ENCODE measurements at regions not wholly inside any gene's neighbourhood (a gene's known extent, or its start where the extent isn't known, plus 50 kb on each side); places are given as distances from the start of the nearest gene placed in this dataset.
A peak's percentile ranks its signal among the peaks of the same experiment; 100 is the strongest.

DNA sequence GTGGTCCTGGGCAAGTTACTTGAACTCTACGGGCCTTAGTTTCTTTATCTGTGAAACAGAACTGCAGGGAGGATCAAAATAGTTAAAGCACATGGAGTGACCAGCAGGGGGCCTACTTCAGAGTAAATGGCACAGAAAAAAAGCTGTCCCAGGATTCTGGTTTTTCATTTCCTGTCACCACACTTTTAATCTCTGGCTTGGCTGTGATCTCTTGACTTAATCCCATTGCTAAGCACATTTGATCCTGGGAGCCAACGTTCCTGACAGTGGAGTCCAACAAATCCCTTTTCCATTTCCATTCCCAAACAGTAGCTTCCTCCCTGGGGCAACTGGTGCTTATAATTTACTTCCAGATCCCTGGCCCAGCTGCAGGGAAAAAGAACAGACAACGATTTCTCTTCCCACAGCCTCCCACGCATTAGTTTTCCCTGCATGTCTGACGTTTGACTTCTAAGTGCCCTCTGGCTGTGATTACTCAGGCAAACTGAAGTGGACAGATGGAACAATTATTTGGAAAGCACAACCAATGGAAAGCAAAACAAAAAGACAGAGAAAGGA, 136.5 kb upstream of the STK32A start:
- H3K9me3 ChIP-seq (ENCODE audit: control insufficient read depth, low read depth, low read length): no peaks in the 10 kb centered on the region
- no peak overlapping the region for H3K27ac ChIP-seq (ENCODE audit: control insufficient read depth, insufficient read depth, low read length)
- H3K36me3 ChIP-seq (ENCODE audit: control insufficient read depth in 2 of 2, extremely low read depth in 1 of 2, insufficient read depth in 2 of 2, low read length in 2 of 2): no peaks in the 10 kb centered on the region
- no peak for TF ChIP-seq EZH2 (IDR thresholded peaks at IDR 0.05; ENCODE audit: low read length)
- TF ChIP-seq, protein P1, sequence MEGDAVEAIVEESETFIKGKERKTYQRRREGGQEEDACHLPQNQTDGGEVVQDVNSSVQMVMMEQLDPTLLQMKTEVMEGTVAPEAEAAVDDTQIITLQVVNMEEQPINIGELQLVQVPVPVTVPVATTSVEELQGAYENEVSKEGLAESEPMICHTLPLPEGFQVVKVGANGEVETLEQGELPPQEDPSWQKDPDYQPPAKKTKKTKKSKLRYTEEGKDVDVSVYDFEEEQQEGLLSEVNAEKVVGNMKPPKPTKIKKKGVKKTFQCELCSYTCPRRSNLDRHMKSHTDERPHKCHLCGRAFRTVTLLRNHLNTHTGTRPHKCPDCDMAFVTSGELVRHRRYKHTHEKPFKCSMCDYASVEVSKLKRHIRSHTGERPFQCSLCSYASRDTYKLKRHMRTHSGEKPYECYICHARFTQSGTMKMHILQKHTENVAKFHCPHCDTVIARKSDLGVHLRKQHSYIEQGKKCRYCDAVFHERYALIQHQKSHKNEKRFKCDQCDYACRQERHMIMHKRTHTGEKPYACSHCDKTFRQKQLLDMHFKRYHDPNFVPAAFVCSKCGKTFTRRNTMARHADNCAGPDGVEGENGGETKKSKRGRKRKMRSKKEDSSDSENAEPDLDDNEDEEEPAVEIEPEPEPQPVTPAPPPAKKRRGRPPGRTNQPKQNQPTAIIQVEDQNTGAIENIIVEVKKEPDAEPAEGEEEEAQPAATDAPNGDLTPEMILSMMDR (optimal IDR thresholded peaks at IDR 0.05 in 1 of 3, IDR thresholded peaks at IDR 0.05 in 1 of 3, conservative IDR thresholded peaks at IDR 0.05 in 1 of 3; ENCODE audit: extremely low read depth in 1 of 3, insufficient read depth in 2 of 3, low read length in 3 of 3): peak; percentile 25 to 48 (median 33)
- dilution Hi-C loops (cut with MboI; ENCODE audit: extremely low pct_ligation_motif_present, low sequenced_read_pairs): no loop called here
- no peak overlapping the region for H3K4me2 ChIP-seq (ENCODE audit: control insufficient read depth, extremely low read depth, insufficient read depth, low read depth, low read length)
- no peaks in the 10 kb centered on the region for H3K9me1 ChIP-seq (ENCODE audit: control insufficient read depth, extremely low read depth, insufficient read depth, low read length)
- H2AFZ ChIP-seq (ENCODE audit: control insufficient read depth, low read length): no peak overlapping the region
- no peak overlapping the region for H3K9ac ChIP-seq (ENCODE audit: control insufficient read depth, extremely low read depth, insufficient read depth, low read length)
- no peaks in the 10 kb centered on the region for H3K79me2 ChIP-seq (ENCODE audit: control insufficient read depth, insufficient read depth, low read length)
- H3K4me1 ChIP-seq (ENCODE audit: control insufficient read depth, extremely low read depth, insufficient read depth, low read length): no peaks in the 10 kb centered on the region
- no peak overlapping the region for H3K4me3 ChIP-seq (ENCODE audit: control insufficient read depth in 2 of 3, extremely low read depth in 1 of 3, insufficient read depth in 2 of 3, low read depth in 1 of 3, low read length in 3 of 3)
- no peaks in the 10 kb centered on the region for H3K27me3 ChIP-seq (ENCODE audit: control insufficient read depth, extremely low read depth, insufficient read depth, low read length)
- no peak for FAIRE-seq
- DNase-seq (ENCODE audit: low read depth, low spot score): no peak
- H4K20me1 ChIP-seq (ENCODE audit: control insufficient read depth, extremely low read depth, insufficient read depth, low read length): no peaks in the 10 kb centered on the region

DNA sequence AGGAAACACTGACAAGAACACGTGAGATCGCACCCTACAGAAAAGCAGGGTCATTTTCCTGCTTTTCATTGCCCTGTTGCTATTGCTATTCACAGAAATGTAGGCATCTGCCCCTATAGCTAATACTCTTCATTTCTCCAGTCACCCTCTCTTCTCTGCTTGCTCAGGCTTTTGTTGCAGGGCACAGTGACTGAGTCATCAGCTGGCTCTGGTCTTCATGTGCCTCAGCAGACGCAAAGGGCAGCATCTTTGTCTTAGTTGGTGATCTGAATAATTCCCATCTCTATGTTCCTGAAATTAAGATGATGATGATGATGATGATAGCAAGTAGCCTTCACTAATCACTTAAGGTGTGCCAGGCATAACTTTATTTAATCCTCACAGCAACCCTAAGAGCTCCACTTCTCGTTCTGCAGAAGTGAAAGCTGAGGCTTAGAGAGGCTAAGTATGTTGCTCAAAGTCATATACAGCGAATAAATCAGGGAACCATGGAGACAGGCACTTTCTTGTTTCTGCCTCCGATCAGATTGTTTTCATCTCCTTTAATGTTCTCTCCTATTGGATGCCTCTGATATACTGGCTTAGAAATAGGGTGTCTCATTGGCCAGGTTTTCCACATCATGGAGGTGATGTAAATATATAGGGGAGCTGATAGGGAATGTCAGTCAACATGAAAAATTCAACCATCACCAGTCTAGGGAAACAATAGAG, 133.0 kb upstream of the STK32A start:
- dilution Hi-C loops (cut with MboI; ENCODE audit: extremely low pct_ligation_motif_present, low sequenced_read_pairs): no loop called here
- no peak for DNase-seq (ENCODE audit: low read depth, low spot score)

More for the DNA sequence above, 133.0 kb upstream of the STK32A start:
- no peak overlapping the region for H3K27ac ChIP-seq (ENCODE audit: control insufficient read depth, insufficient read depth, low read length)
- no peak overlapping the region for H3K9ac ChIP-seq (ENCODE audit: control insufficient read depth, extremely low read depth, insufficient read depth, low read length)
- no peaks in the 10 kb centered on the region for H3K4me1 ChIP-seq (ENCODE audit: control insufficient read depth, extremely low read depth, insufficient read depth, low read length)
- H3K9me1 ChIP-seq (ENCODE audit: control insufficient read depth, extremely low read depth, insufficient read depth, low read length): no peaks in the 10 kb centered on the region
- TF ChIP-seq EZH2 (IDR thresholded peaks at IDR 0.05; ENCODE audit: low read length): no peak
- TF ChIP-seq, protein P1 (optimal IDR thresholded peaks at IDR 0.05 in 1 of 3, IDR thresholded peaks at IDR 0.05 in 1 of 3, conservative IDR thresholded peaks at IDR 0.05 in 1 of 3; ENCODE audit: extremely low read depth in 1 of 3, insufficient read depth in 2 of 3, low read length in 3 of 3): no peak
- H3K4me3 ChIP-seq (ENCODE audit: control insufficient read depth in 2 of 3, extremely low read depth in 1 of 3, insufficient read depth in 2 of 3, low read depth in 1 of 3, low read length in 3 of 3): no peak overlapping the region
- H3K9me3 ChIP-seq (ENCODE audit: control insufficient read depth, low read depth, low read length): no peaks in the 10 kb centered on the region
- H3K27me3 ChIP-seq (ENCODE audit: control insufficient read depth, extremely low read depth, insufficient read depth, low read length): no peaks in the 10 kb centered on the region
- no peak overlapping the region for H2AFZ ChIP-seq (ENCODE audit: control insufficient read depth, low read length)
- FAIRE-seq: no peak
- no peaks in the 10 kb centered on the region for H4K20me1 ChIP-seq (ENCODE audit: control insufficient read depth, extremely low read depth, insufficient read depth, low read length)
- no peak overlapping the region for H3K4me2 ChIP-seq (ENCODE audit: control insufficient read depth, extremely low read depth, insufficient read depth, low read depth, low read length)
- H3K36me3 ChIP-seq (ENCODE audit: control insufficient read depth in 2 of 2, extremely low read depth in 1 of 2, insufficient read depth in 2 of 2, low read length in 2 of 2): no peaks in the 10 kb centered on the region
- no peaks in the 10 kb centered on the region for H3K79me2 ChIP-seq (ENCODE audit: control insufficient read depth, insufficient read depth, low read length)
